OCI-LY7 (cell line): ENCODE measurements at regions not wholly inside any gene's neighbourhood (a gene's known extent, or its start where the extent isn't known, plus 50 kb on each side); places are given as distances from the start of the nearest gene placed in this dataset.
"Not testable (repeated sequence)": the region's sequence is repeated elsewhere in the genome, so short reads cannot be mapped to it uniquely, and the experiment has no call there.

Experiments
- CTCF ChIP-seq: fragments of 200-600 bp; sonication (generic); conservative IDR thresholded peaks from 2 replicates; pipeline ENCODE4 v1.5.1; 2014; ENCODE audit warnings: mild to moderate bottlenecking, antibody characterized with exemption, low read length, moderate library complexity, mixed read lengths
- EZH2phosphoT487 ChIP-seq: fragments of 200-600 bp; sonication (generic); IDR thresholded peaks from 2 replicates; pipeline ENCODE4 v1.6.1; 2018; ENCODE audit warnings: low read depth, borderline replicate concordance, mild to moderate bottlenecking, mixed run types, antibody characterized with exemption, low read length, moderate library complexity, mixed read lengths

DNA sequence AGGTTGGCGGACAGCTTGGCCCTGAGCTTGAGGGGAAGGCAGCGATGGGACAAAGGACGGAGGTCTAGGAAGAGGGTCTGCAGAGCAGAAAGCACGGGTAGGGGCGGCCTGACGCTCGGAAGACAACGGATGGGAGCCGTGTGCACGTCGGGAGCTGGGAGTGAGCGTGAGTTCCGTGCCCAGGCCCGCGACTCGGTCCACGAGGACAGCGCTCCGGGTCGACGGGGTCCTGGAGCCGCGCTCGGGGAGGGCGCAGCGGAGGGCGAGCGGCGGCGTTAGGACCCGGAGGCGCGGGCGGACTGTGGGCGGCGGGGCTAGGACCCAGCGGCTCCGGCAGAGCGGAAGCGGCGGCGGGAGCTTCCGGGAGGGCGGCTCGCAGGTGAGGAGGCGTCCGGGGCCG lies 149.3 kb downstream of the OR4F15 start:
- not testable (repeated sequence) for TF ChIP-seq CTCF, EZH2phosphoT487
